ENCODE measurements at regions not wholly inside any gene's neighbourhood (a gene's known extent, or its start where the extent isn't known, plus 50 kb on each side); places are given as distances from the start of the nearest gene placed in this dataset.

- Histone ChIP-seq H3K4me1 (ENCODE audit: control insufficient read depth, insufficient read depth, low read length) (no peaks in the 10 kb centered on the region), H3K4me3 (ENCODE audit: low read length) (no peak overlapping the region), H3K36me3 (ENCODE audit: control insufficient read depth, insufficient read depth, low read length, severe bottlenecking) (no peaks in the 10 kb centered on the region), H3K9me3 (ENCODE audit: control insufficient read depth, low read length) (no peaks in the 10 kb centered on the region), H3K27me3 (replicated peaks; ENCODE audit: control insufficient read depth, insufficient read depth, low read length) (no peaks in the 10 kb centered on the region), H3K9ac (ENCODE audit: low read length) (no peak overlapping the region)
- DNase-seq (ENCODE audit: low read depth): no peak
Measured at GRCh38 chr5:87053146-87053545, 214.5 kb upstream of the RASA1 start.

- no peak for DNase-seq (ENCODE audit: low read depth)
- no peaks in the 10 kb centered on the region for H3K4me1 ChIP-seq (ENCODE audit: control insufficient read depth, insufficient read depth, low read length)
Measured at GRCh38 chr5:87054821-87055220, 212.9 kb upstream of the RASA1 start.

GRCh38 chr5:87061046-87061445 lies 206.6 kb upstream of the RASA1 start:
- Histone ChIP-seq H3K4me3 (ENCODE audit: low read length) (no peak overlapping the region), H3K36me3 (ENCODE audit: control insufficient read depth, insufficient read depth, low read length, severe bottlenecking) (no peaks in the 10 kb centered on the region), H3K9ac (ENCODE audit: low read length) (no peak overlapping the region), H3K4me1 (ENCODE audit: control insufficient read depth, insufficient read depth, low read length) (peaks cover 10% of the 10 kb centered on the region), H3K27me3 (replicated peaks; ENCODE audit: control insufficient read depth, insufficient read depth, low read length) (no peaks in the 10 kb centered on the region), H3K9me3 (ENCODE audit: control insufficient read depth, low read length) (peaks cover 9% of the 10 kb centered on the region)
- DNase-seq (ENCODE audit: low read depth): peak; percentile 6

More at GRCh38 chr5:87054821-87055220, 212.9 kb upstream of the RASA1 start:
- H3K36me3 ChIP-seq (ENCODE audit: control insufficient read depth, insufficient read depth, low read length, severe bottlenecking): no peaks in the 10 kb centered on the region
- no peak overlapping the region for H3K4me3 ChIP-seq (ENCODE audit: low read length)
- no peak overlapping the region for H3K9ac ChIP-seq (ENCODE audit: low read length)
- H3K27me3 ChIP-seq (replicated peaks; ENCODE audit: control insufficient read depth, insufficient read depth, low read length): no peaks in the 10 kb centered on the region
- no peaks in the 10 kb centered on the region for H3K9me3 ChIP-seq (ENCODE audit: control insufficient read depth, low read length)

GRCh38 chr5:87069311-87069710 lies 198.4 kb upstream of the RASA1 start:
- no peaks in the 10 kb centered on the region for H3K4me1 ChIP-seq (ENCODE audit: control insufficient read depth, insufficient read depth, low read length)
- no peak for DNase-seq (ENCODE audit: low read depth)
- H3K4me3 ChIP-seq (ENCODE audit: low read length): no peak overlapping the region
- no peaks in the 10 kb centered on the region for H3K36me3 ChIP-seq (ENCODE audit: control insufficient read depth, insufficient read depth, low read length, severe bottlenecking)
- no peaks in the 10 kb centered on the region for H3K27me3 ChIP-seq (replicated peaks; ENCODE audit: control insufficient read depth, insufficient read depth, low read length)
- H3K9me3 ChIP-seq (ENCODE audit: control insufficient read depth, low read length): no peaks in the 10 kb centered on the region
- H3K9ac ChIP-seq (ENCODE audit: low read length): no peak overlapping the region

- peak; percentile 81 for DNase-seq (ENCODE audit: low read depth)
- Histone ChIP-seq H3K27me3 (replicated peaks; ENCODE audit: control insufficient read depth, insufficient read depth, low read length) (no peaks in the 10 kb centered on the region), H3K9me3 (ENCODE audit: control insufficient read depth, low read length) (no peaks in the 10 kb centered on the region), H3K36me3 (ENCODE audit: control insufficient read depth, insufficient read depth, low read length, severe bottlenecking) (no peaks in the 10 kb centered on the region), H3K9ac (ENCODE audit: low read length) (peak overlapping the region; percentile 32), H3K4me1 (ENCODE audit: control insufficient read depth, insufficient read depth, low read length) (no peaks in the 10 kb centered on the region), H3K4me3 (ENCODE audit: low read length) (no peak overlapping the region)
Measured at GRCh38 chr5:87069974-87070608, 197.6 kb upstream of the RASA1 start.

- no peaks in the 10 kb centered on the region for H3K9me3 ChIP-seq (ENCODE audit: control insufficient read depth, low read length)
- H3K36me3 ChIP-seq (ENCODE audit: control insufficient read depth, insufficient read depth, low read length, severe bottlenecking): no peaks in the 10 kb centered on the region
- no peaks in the 10 kb centered on the region for H3K4me1 ChIP-seq (ENCODE audit: control insufficient read depth, insufficient read depth, low read length)
- H3K27me3 ChIP-seq (replicated peaks; ENCODE audit: control insufficient read depth, insufficient read depth, low read length): no peaks in the 10 kb centered on the region
- no peak for DNase-seq (ENCODE audit: low read depth)
- H3K9ac ChIP-seq (ENCODE audit: low read length): no peak overlapping the region
- H3K4me3 ChIP-seq (ENCODE audit: low read length): no peak overlapping the region
Measured at GRCh38 chr5:87074072-87074471, 193.6 kb upstream of the RASA1 start.

GRCh38 chr5:87074934-87075541 lies 192.6 kb upstream of the RASA1 start:
- H3K9me3 ChIP-seq (ENCODE audit: control insufficient read depth, low read length): no peaks in the 10 kb centered on the region
- H3K27me3 ChIP-seq (replicated peaks; ENCODE audit: control insufficient read depth, insufficient read depth, low read length): no peaks in the 10 kb centered on the region
- no peak overlapping the region for H3K9ac ChIP-seq (ENCODE audit: low read length)
- DNase-seq (ENCODE audit: low read depth): no peak
- no peak overlapping the region for H3K4me3 ChIP-seq (ENCODE audit: low read length)
- no peaks in the 10 kb centered on the region for H3K36me3 ChIP-seq (ENCODE audit: control insufficient read depth, insufficient read depth, low read length, severe bottlenecking)
- no peaks in the 10 kb centered on the region for H3K4me1 ChIP-seq (ENCODE audit: control insufficient read depth, insufficient read depth, low read length)

GRCh38 chr5:87076411-87076810 lies 191.3 kb upstream of the RASA1 start:
- Histone ChIP-seq H3K36me3 (ENCODE audit: control insufficient read depth, insufficient read depth, low read length, severe bottlenecking) (no peaks in the 10 kb centered on the region), H3K4me3 (ENCODE audit: low read length) (no peak overlapping the region), H3K9me3 (ENCODE audit: control insufficient read depth, low read length) (no peaks in the 10 kb centered on the region), H3K9ac (ENCODE audit: low read length) (no peak overlapping the region), H3K4me1 (ENCODE audit: control insufficient read depth, insufficient read depth, low read length) (no peaks in the 10 kb centered on the region), H3K27me3 (replicated peaks; ENCODE audit: control insufficient read depth, insufficient read depth, low read length) (no peaks in the 10 kb centered on the region)
- DNase-seq (ENCODE audit: low read depth): no peak

GRCh38 chr5:87076931-87077330 lies 190.8 kb upstream of the RASA1 start:
- H3K4me1 ChIP-seq (ENCODE audit: control insufficient read depth, insufficient read depth, low read length): no peaks in the 10 kb centered on the region

GRCh38 chr5:87079219-87079618 lies 188.5 kb upstream of the RASA1 start:
- H3K4me3 ChIP-seq (ENCODE audit: low read length): no peak overlapping the region
- no peaks in the 10 kb centered on the region for H3K36me3 ChIP-seq (ENCODE audit: control insufficient read depth, insufficient read depth, low read length, severe bottlenecking)
- H3K9ac ChIP-seq (ENCODE audit: low read length): no peak overlapping the region
- no peak for DNase-seq (ENCODE audit: low read depth)
- H3K27me3 ChIP-seq (replicated peaks; ENCODE audit: control insufficient read depth, insufficient read depth, low read length): no peaks in the 10 kb centered on the region
- H3K4me1 ChIP-seq (ENCODE audit: control insufficient read depth, insufficient read depth, low read length): no peaks in the 10 kb centered on the region
- H3K9me3 ChIP-seq (ENCODE audit: control insufficient read depth, low read length): no peaks in the 10 kb centered on the region

More at GRCh38 chr5:87076931-87077330, 190.8 kb upstream of the RASA1 start:
- Histone ChIP-seq H3K9ac (ENCODE audit: low read length) (no peak overlapping the region), H3K27me3 (replicated peaks; ENCODE audit: control insufficient read depth, insufficient read depth, low read length) (no peaks in the 10 kb centered on the region), H3K9me3 (ENCODE audit: control insufficient read depth, low read length) (no peaks in the 10 kb centered on the region), H3K36me3 (ENCODE audit: control insufficient read depth, insufficient read depth, low read length, severe bottlenecking) (no peaks in the 10 kb centered on the region), H3K4me3 (ENCODE audit: low read length) (no peak overlapping the region)
- no peak for DNase-seq (ENCODE audit: low read depth)

GRCh38 chr5:87081016-87081415 lies 186.7 kb upstream of the RASA1 start:
- no peak overlapping the region for H3K4me3 ChIP-seq (ENCODE audit: low read length)
- DNase-seq (ENCODE audit: low read depth): no peak
- H3K9ac ChIP-seq (ENCODE audit: low read length): no peak overlapping the region
- no peaks in the 10 kb centered on the region for H3K4me1 ChIP-seq (ENCODE audit: control insufficient read depth, insufficient read depth, low read length)
- H3K9me3 ChIP-seq (ENCODE audit: control insufficient read depth, low read length): no peaks in the 10 kb centered on the region
- H3K36me3 ChIP-seq (ENCODE audit: control insufficient read depth, insufficient read depth, low read length, severe bottlenecking): no peaks in the 10 kb centered on the region
- no peaks in the 10 kb centered on the region for H3K27me3 ChIP-seq (replicated peaks; ENCODE audit: control insufficient read depth, insufficient read depth, low read length)

Measured in adipocyte (in vitro differentiated cells).